ENCODE measurements at regions not wholly inside any gene's neighbourhood (a gene's known extent, or its start where the extent isn't known, plus 50 kb on each side); places are given as distances from the start of the nearest gene placed in this dataset.

DNA sequence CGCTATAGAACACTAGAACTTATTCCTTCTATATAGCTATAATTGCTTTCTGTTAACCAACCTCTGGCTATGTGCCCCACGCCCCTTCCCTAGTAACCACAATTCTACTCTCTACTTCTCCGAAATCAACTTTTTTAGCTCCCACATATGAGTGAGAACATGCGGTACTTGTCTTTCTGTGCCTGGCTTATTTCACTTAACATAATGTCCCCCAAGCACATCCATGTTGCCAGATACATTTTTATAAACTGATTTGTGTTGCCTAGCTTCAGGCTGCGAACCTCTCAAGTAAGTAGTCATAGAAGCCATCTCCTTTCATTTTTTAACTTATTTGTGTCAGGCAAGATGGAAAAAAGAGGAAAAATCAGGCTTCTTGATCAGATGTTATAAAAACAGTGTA, 249.5 kb downstream of the TMEM167A start:
- Histone ChIP-seq H3K27ac (no peak overlapping the region), H2AFZ (no peak overlapping the region), H3K9ac (no peak overlapping the region), H3K36me3 (ENCODE audit: control insufficient read depth, insufficient read depth, low read length) (no peaks in the 10 kb centered on the region), H3K9me3 (ENCODE audit: control insufficient read depth, low read length) (no peaks in the 10 kb centered on the region), H3K4me1 (no peaks in the 10 kb centered on the region), H3K4me2 (ENCODE audit: low read length) (no peak overlapping the region), H3K79me2 (no peaks in the 10 kb centered on the region), H3K4me3 (ENCODE audit: low read depth, low read length) (no peak overlapping the region), H3K27me3 (ENCODE audit: control insufficient read depth, insufficient read depth, low read length) (no peaks in the 10 kb centered on the region)
- TF ChIP-seq, protein P1, sequence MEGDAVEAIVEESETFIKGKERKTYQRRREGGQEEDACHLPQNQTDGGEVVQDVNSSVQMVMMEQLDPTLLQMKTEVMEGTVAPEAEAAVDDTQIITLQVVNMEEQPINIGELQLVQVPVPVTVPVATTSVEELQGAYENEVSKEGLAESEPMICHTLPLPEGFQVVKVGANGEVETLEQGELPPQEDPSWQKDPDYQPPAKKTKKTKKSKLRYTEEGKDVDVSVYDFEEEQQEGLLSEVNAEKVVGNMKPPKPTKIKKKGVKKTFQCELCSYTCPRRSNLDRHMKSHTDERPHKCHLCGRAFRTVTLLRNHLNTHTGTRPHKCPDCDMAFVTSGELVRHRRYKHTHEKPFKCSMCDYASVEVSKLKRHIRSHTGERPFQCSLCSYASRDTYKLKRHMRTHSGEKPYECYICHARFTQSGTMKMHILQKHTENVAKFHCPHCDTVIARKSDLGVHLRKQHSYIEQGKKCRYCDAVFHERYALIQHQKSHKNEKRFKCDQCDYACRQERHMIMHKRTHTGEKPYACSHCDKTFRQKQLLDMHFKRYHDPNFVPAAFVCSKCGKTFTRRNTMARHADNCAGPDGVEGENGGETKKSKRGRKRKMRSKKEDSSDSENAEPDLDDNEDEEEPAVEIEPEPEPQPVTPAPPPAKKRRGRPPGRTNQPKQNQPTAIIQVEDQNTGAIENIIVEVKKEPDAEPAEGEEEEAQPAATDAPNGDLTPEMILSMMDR (IDR thresholded peaks at IDR 0.05): no peak

DNA sequence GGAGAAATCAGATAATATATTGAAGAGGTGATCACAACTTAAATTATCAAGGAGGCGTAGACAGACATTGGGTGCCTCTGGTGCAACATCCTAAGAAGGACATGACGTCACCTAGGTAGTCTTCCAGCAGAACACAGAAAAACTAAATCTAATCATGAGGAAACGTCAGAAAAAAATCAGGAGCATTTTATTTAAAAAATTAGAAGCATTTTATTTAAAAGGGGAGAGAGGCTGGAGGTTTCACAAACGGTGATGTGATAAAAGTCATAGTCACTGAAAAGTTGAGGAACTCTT, 254.6 kb downstream of the TMEM167A start:
- Histone ChIP-seq H3K4me2 (ENCODE audit: low read length) (no peak overlapping the region), H3K4me3 (ENCODE audit: low read depth, low read length) (no peak overlapping the region), H3K9me3 (ENCODE audit: control insufficient read depth, low read length) (no peaks in the 10 kb centered on the region), H3K27me3 (ENCODE audit: control insufficient read depth, insufficient read depth, low read length) (no peaks in the 10 kb centered on the region), H3K36me3 (ENCODE audit: control insufficient read depth, insufficient read depth, low read length) (no peaks in the 10 kb centered on the region), H2AFZ (no peak overlapping the region), H3K79me2 (no peaks in the 10 kb centered on the region), H3K9ac (no peak overlapping the region), H3K4me1 (no peaks in the 10 kb centered on the region), H3K27ac (no peak overlapping the region)
- TF ChIP-seq, protein P1 (IDR thresholded peaks at IDR 0.05): no peak

DNA sequence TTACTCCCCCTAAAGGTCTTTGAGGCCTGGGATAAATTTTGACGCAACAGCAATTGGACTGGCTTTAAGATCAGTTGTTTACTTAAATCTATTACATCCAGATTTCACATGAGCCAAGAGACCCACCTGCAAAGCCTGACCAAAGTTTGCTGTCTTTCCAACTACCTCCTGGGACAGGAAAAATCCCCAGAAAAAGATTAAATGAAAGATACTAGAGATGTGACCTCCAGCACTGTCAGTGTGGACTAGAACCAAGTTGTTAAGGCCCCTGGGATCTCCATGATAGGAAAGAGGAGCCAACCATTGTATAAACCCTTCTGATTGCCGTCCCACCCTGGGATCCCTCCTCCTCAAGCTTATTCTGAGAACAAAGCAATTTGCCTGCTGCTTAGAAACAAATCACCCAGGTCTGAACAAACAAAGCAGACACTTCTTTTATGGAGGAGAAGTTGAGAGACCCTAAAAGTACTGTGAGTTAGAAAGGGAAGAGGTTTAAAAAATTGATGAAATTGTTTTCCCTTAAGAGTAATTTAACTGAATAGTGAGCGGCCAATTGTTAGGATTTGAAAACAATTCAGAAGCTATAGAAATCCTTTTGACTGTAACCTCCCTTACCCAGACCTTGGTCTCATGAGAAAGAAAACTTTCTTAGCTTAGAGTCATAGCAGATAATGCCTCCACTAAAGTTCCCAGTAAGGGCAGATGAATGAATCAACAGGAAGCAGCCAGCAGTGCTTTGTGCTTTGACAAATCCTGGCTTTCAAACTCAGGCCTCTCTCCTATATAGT, 255.2 kb downstream of the TMEM167A start:
- H3K4me2 ChIP-seq (ENCODE audit: low read length): no peak overlapping the region
- TF ChIP-seq, protein P1 (IDR thresholded peaks at IDR 0.05): no peak
- H3K9ac ChIP-seq: no peak overlapping the region
- no peaks in the 10 kb centered on the region for H3K27me3 ChIP-seq (ENCODE audit: control insufficient read depth, insufficient read depth, low read length)
- no peak overlapping the region for H2AFZ ChIP-seq
- no peaks in the 10 kb centered on the region for H3K36me3 ChIP-seq (ENCODE audit: control insufficient read depth, insufficient read depth, low read length)
- no peak overlapping the region for H3K27ac ChIP-seq
- no peaks in the 10 kb centered on the region for H3K79me2 ChIP-seq
- no peaks in the 10 kb centered on the region for H3K9me3 ChIP-seq (ENCODE audit: control insufficient read depth, low read length)
- H3K4me1 ChIP-seq: no peaks in the 10 kb centered on the region
- no peak overlapping the region for H3K4me3 ChIP-seq (ENCODE audit: low read depth, low read length)

DNA sequence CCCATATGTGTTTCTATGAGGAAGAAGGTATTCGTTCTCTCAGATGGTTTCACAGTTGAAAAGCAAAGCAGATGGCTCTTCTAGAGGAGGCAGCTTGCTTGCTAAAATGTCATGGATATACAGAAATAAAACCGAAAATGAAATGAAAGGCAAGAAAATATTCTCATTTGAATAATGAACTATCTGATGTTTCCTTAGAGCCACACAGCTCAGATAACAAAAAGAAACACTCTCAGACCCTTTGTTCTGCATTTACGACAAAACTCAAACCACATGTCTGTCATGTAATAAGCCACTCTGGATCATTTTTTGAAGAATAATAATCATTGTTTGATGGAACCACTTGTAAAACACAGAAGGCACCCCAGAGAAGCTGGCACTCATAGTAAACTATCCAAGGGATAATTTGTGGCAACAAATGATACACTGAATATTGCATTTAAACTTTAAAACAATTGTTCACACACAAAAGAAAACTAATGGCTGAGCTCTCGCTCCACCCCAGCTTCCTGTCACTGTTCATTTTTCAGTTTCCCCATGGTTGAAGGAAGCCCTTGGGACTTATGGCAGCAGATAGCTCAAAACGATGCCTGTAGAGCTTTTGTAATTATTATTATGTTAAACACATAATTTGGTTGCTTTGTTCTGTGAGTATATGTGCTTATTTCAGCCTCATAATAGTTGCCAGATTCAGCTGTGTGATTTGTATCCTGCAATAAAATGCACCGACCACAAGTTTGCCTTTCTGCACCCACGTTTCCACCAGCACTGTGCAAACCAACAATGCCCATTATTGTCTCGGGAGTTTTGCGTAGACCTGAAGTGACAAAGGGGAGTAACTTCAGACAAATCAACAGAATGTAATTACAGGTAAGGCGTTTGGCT, 256.0 kb downstream of the TMEM167A start:
- Histone ChIP-seq H3K4me3 (ENCODE audit: low read depth, low read length) (no peak overlapping the region), H3K4me2 (ENCODE audit: low read length) (no peak overlapping the region), H3K36me3 (ENCODE audit: control insufficient read depth, insufficient read depth, low read length) (no peaks in the 10 kb centered on the region), H3K9ac (no peak overlapping the region), H3K4me1 (no peaks in the 10 kb centered on the region), H3K79me2 (no peaks in the 10 kb centered on the region), H3K27ac (no peak overlapping the region), H2AFZ (no peak overlapping the region), H3K27me3 (ENCODE audit: control insufficient read depth, insufficient read depth, low read length) (no peaks in the 10 kb centered on the region), H3K9me3 (ENCODE audit: control insufficient read depth, low read length) (no peaks in the 10 kb centered on the region)
- TF ChIP-seq, protein P1 (IDR thresholded peaks at IDR 0.05): no peak

Data from parathyroid adenoma (tissue), 2 donors.